H1 (cell line): ENCODE measurements at regions not wholly inside any gene's neighbourhood (a gene's known extent, or its start where the extent isn't known, plus 50 kb on each side); places are given as distances from the start of the nearest gene placed in this dataset.

ENCODE experiments used
- EP300 ChIP-seq, 2 experiments: IDR thresholded peaks; 1 replicate in 1 of 2; 2 replicates in 1 of 2; pipeline ENCODE4 v1.6.1; 2011 to 2012; ENCODE audit warnings: low read depth in 2 of 2, low read length in 2 of 2, mild to moderate bottlenecking in 2 of 2, borderline replicate concordance in 1 of 2, inconsistent platforms in 1 of 2, moderate library complexity in 1 of 2
- POLR2A ChIP-seq, 2 experiments: IDR thresholded peaks; 1 replicate in 1 of 2; 2 replicates in 1 of 2; pipeline ENCODE4 v1.6.1; 2011; ENCODE audit warnings: low read depth in 2 of 2, low read length in 2 of 2, mild to moderate bottlenecking in 2 of 2; ENCODE audit errors: control extremely low read depth in 1 of 2

DNA sequence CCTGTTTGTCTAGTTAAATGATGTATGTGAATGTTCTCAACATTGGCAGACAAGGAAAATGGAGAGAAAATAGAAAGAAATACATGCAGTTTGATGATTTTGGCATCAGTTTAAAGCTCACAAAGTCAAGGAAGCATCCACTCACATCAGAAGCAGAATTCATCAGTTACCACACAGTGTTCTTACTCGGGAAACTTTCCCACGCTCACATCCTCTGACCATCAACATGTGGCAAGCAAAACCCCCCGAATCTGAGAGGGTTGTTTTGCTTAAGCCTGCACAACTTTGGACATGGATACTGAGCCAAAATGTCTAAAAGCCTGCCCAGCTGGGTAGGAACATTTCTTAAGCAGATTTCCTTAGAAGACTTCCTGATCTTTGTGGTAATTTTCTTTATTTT lies 407.6 kb downstream of the ANKRD50 start:
- TF ChIP-seq POLR2A (IDR thresholded peaks at IDR 0.05; ENCODE audit: control extremely low read depth in 1 of 2, low read depth in 2 of 2, low read length in 2 of 2): no peak
- TF ChIP-seq EP300 (IDR thresholded peaks at IDR 0.05; ENCODE audit: borderline replicate concordance in 1 of 2, low read depth in 2 of 2, low read length in 2 of 2): no peak
